Upper lobe of right lung (tissue), 1 donor: ENCODE measurements at regions not wholly inside any gene's neighbourhood (a gene's known extent, or its start where the extent isn't known, plus 50 kb on each side); places are given as distances from the start of the nearest gene placed in this dataset.

Experiments
- ATAC-seq: fragments of 200-7000 bp; cut with Tn5 transposase; one replicate; pipeline ENCODE4 v1.9.1; 2020; ENCODE audit warnings: mild to moderate bottlenecking, moderate library complexity
- DNase-seq: peaks from one replicate; pipeline ENCODE4 v3.0.0-alpha.2; 2020
- H3K27ac ChIP-seq: fragments of 200-600 bp; one replicate; pipeline ENCODE4 v1.8.0; 2022
- H3K27me3 ChIP-seq: fragments of 200-600 bp; one replicate; pipeline ENCODE4 v1.8.0; 2022; ENCODE audit warnings: mild to moderate bottlenecking
- H3K36me3 ChIP-seq: fragments of 200-600 bp; one replicate; pipeline ENCODE4 v1.8.0; 2022
- H3K4me1 ChIP-seq: fragments of 200-600 bp; one replicate; pipeline ENCODE4 v1.8.0; 2022
- H3K4me3 ChIP-seq: fragments of 200-600 bp; one replicate; pipeline ENCODE4 v1.8.0; 2022; ENCODE audit warnings: mild to moderate bottlenecking
- H3K9me3 ChIP-seq: fragments of 200-600 bp; one replicate; pipeline ENCODE4 v1.8.0; 2022
- CTCF ChIP-seq: fragments of 200-600 bp; IDR thresholded peaks from one replicate; pipeline ENCODE4 v1.8.0; 2022; ENCODE audit warnings: antibody characterized with exemption
- intact Hi-C: fragments of 100-400 bp; cut with DNase I; formaldehyde crosslinking; loops from one replicate; pipeline ENCODE4 v1.11.0; 2022
- donor health status: DM: no; HTN: yes; CAD: no; lungs with severe emphysema.

- DNase-seq (peak; percentile 72), ATAC-seq (peak; percentile 61)
- TF ChIP-seq CTCF: no peak
- H3K4me3 ChIP-seq: no peak overlapping the region
- intact Hi-C loops: no loop called here
- peaks cover 18% of the 10 kb centered on the region for H3K4me1 ChIP-seq
- H3K36me3 ChIP-seq: no peaks in the 10 kb centered on the region
- H3K27me3 ChIP-seq: no peaks in the 10 kb centered on the region
- peak overlapping the region; percentile 45 for H3K27ac ChIP-seq
- no peaks in the 10 kb centered on the region for H3K9me3 ChIP-seq
Observed at GRCh38 chr15:70195587-70196305, 98.0 kb upstream of the TLE3 start.

- ATAC-seq (no peak), DNase-seq (no peak)
- Histone ChIP-seq H3K27ac (no peak overlapping the region), H3K4me3 (no peak overlapping the region), H3K4me1 (peaks cover 13% of the 10 kb centered on the region), H3K9me3 (no peaks in the 10 kb centered on the region), H3K36me3 (no peaks in the 10 kb centered on the region), H3K27me3 (no peaks in the 10 kb centered on the region)
- TF ChIP-seq CTCF: no peak
- intact Hi-C loops: no loop called here
Observed at GRCh38 chr15:70195171-70195570, 97.5 kb upstream of the TLE3 start.

- no peak for DNase-seq
- no peaks in the 10 kb centered on the region for H3K27me3 ChIP-seq
- intact Hi-C loops: no loop called here
- no peak for TF ChIP-seq CTCF
- no peaks in the 10 kb centered on the region for H3K36me3 ChIP-seq
- no peak overlapping the region for H3K27ac ChIP-seq
- no peak for ATAC-seq
- no peak overlapping the region for H3K4me3 ChIP-seq
- peaks cover 13% of the 10 kb centered on the region for H3K4me1 ChIP-seq
- no peaks in the 10 kb centered on the region for H3K9me3 ChIP-seq
Observed at GRCh38 chr15:70194266-70194665, 96.5 kb upstream of the TLE3 start.

GRCh38 chr15:70193734-70194133 lies 96.0 kb upstream of the TLE3 start:
- Histone ChIP-seq H3K4me1 (peaks cover 13% of the 10 kb centered on the region), H3K27ac (no peak overlapping the region), H3K36me3 (no peaks in the 10 kb centered on the region), H3K27me3 (no peaks in the 10 kb centered on the region), H3K9me3 (no peaks in the 10 kb centered on the region), H3K4me3 (no peak overlapping the region)
- intact Hi-C loops: no loop called here
- TF ChIP-seq CTCF: no peak
- ATAC-seq (no peak), DNase-seq (no peak)

GRCh38 chr15:70192490-70192889 lies 94.8 kb upstream of the TLE3 start:
- no peaks in the 10 kb centered on the region for H3K27me3 ChIP-seq
- no peaks in the 10 kb centered on the region for H3K9me3 ChIP-seq
- no peak for DNase-seq
- peaks cover 13% of the 10 kb centered on the region for H3K4me1 ChIP-seq
- ATAC-seq: no peak
- intact Hi-C loops: no loop called here
- no peaks in the 10 kb centered on the region for H3K36me3 ChIP-seq
- no peak overlapping the region for H3K27ac ChIP-seq
- H3K4me3 ChIP-seq: no peak overlapping the region
- no peak for TF ChIP-seq CTCF

GRCh38 chr15:70192041-70192440 lies 94.3 kb upstream of the TLE3 start:
- H3K27ac ChIP-seq: no peak overlapping the region
- ATAC-seq (no peak), DNase-seq (no peak)
- H3K27me3 ChIP-seq: no peaks in the 10 kb centered on the region
- intact Hi-C loops: no loop called here
- no peaks in the 10 kb centered on the region for H3K36me3 ChIP-seq
- H3K9me3 ChIP-seq: no peaks in the 10 kb centered on the region
- peaks cover 13% of the 10 kb centered on the region for H3K4me1 ChIP-seq
- H3K4me3 ChIP-seq: no peak overlapping the region
- no peak for TF ChIP-seq CTCF
